ENCODE measurements at regions not wholly inside any gene's neighbourhood (a gene's known extent, or its start where the extent isn't known, plus 50 kb on each side); places are given as distances from the start of the nearest gene placed in this dataset.
A peak's percentile ranks its signal among the peaks of the same experiment; 100 is the strongest.
"Not testable (repeated sequence)": the region's sequence is repeated elsewhere in the genome, so short reads cannot be mapped to it uniquely, and the experiment has no call there.

GRCh38 chr16:18190179-18190578 is 146.4 kb downstream of the NPIPA8 start:
- not testable (repeated sequence) for ATAC-seq (ENCODE audit: low read depth)

GRCh38 chr16:18184755-18185154 is 151.8 kb downstream of the NPIPA8 start:
- H3K9me3 Mint-ChIP-seq; H3K27ac Mint-ChIP-seq; H3K27me3 Mint-ChIP-seq; H3K4me3 Mint-ChIP-seq; H3K36me3 Mint-ChIP-seq; H3K4me1 Mint-ChIP-seq; ATAC-seq (ENCODE audit: low read depth); DNase-seq (ENCODE audit: low spot score in 2 of 2): not testable (repeated sequence)

More at GRCh38 chr16:18190179-18190578, 146.4 kb downstream of the NPIPA8 start:
- not testable (repeated sequence) for H3K4me3 Mint-ChIP-seq; H3K27ac Mint-ChIP-seq; H3K4me1 Mint-ChIP-seq; H3K27me3 Mint-ChIP-seq; DNase-seq (ENCODE audit: low spot score in 2 of 2); H3K36me3 Mint-ChIP-seq; H3K9me3 Mint-ChIP-seq

GRCh38 chr16:18181028-18181427 is 155.5 kb downstream of the NPIPA8 start:
- not testable (repeated sequence) for ATAC-seq (ENCODE audit: low read depth); H3K4me3 Mint-ChIP-seq

GRCh38 chr16:18173945-18174497 is 162.5 kb downstream of the NPIPA8 start:
- H3K36me3 Mint-ChIP-seq; H3K27ac Mint-ChIP-seq; H3K4me3 Mint-ChIP-seq; H3K27me3 Mint-ChIP-seq; H3K4me1 Mint-ChIP-seq; DNase-seq (ENCODE audit: low spot score in 2 of 2); ATAC-seq (ENCODE audit: low read depth); H3K9me3 Mint-ChIP-seq: not testable (repeated sequence)

More at GRCh38 chr16:18181028-18181427, 155.5 kb downstream of the NPIPA8 start:
- not testable (repeated sequence) for H3K36me3 Mint-ChIP-seq; H3K9me3 Mint-ChIP-seq; H3K27me3 Mint-ChIP-seq; H3K4me1 Mint-ChIP-seq; DNase-seq (ENCODE audit: low spot score in 2 of 2); H3K27ac Mint-ChIP-seq

- ATAC-seq (ENCODE audit: low read depth); H3K27me3 Mint-ChIP-seq; H3K27ac Mint-ChIP-seq; H3K4me1 Mint-ChIP-seq; H3K9me3 Mint-ChIP-seq; H3K36me3 Mint-ChIP-seq; H3K4me3 Mint-ChIP-seq; DNase-seq (ENCODE audit: low spot score in 2 of 2): not testable (repeated sequence)
These were observed 174.2 kb downstream of the NPIPA8 start for GRCh38 chr16:18162293-18162692.

GRCh38 chr16:18161224-18161623 is 175.3 kb downstream of the NPIPA8 start:
- not testable (repeated sequence) for H3K4me3 Mint-ChIP-seq; ATAC-seq (ENCODE audit: low read depth); DNase-seq (ENCODE audit: low spot score in 2 of 2); H3K4me1 Mint-ChIP-seq; H3K36me3 Mint-ChIP-seq; H3K9me3 Mint-ChIP-seq; H3K27ac Mint-ChIP-seq; H3K27me3 Mint-ChIP-seq

- not testable (repeated sequence) for H3K4me3 Mint-ChIP-seq; DNase-seq (ENCODE audit: low spot score in 2 of 2); H3K27me3 Mint-ChIP-seq; H3K36me3 Mint-ChIP-seq; H3K27ac Mint-ChIP-seq; H3K9me3 Mint-ChIP-seq; H3K4me1 Mint-ChIP-seq; ATAC-seq (ENCODE audit: low read depth)
These were observed 177.4 kb downstream of the NPIPA8 start for GRCh38 chr16:18159185-18159584.

GRCh38 chr16:18157854-18158253 is 178.7 kb downstream of the NPIPA8 start:
- not testable (repeated sequence) for H3K27ac Mint-ChIP-seq; H3K36me3 Mint-ChIP-seq; ATAC-seq (ENCODE audit: low read depth); H3K9me3 Mint-ChIP-seq; H3K4me3 Mint-ChIP-seq; H3K27me3 Mint-ChIP-seq; H3K4me1 Mint-ChIP-seq; DNase-seq (ENCODE audit: low spot score in 2 of 2)

- not testable (repeated sequence) for H3K27ac Mint-ChIP-seq; ATAC-seq (ENCODE audit: low read depth); H3K36me3 Mint-ChIP-seq; DNase-seq (ENCODE audit: low spot score in 2 of 2); H3K9me3 Mint-ChIP-seq; H3K27me3 Mint-ChIP-seq; H3K4me3 Mint-ChIP-seq; H3K4me1 Mint-ChIP-seq
These were observed 183.7 kb downstream of the NPIPA8 start for GRCh38 chr16:18152832-18153231.

GRCh38 chr16:18148132-18148531 is 188.4 kb downstream of the NPIPA8 start:
- not testable (repeated sequence) for H3K9me3 Mint-ChIP-seq; H3K4me3 Mint-ChIP-seq; DNase-seq (ENCODE audit: low spot score in 2 of 2); H3K27me3 Mint-ChIP-seq; H3K27ac Mint-ChIP-seq; H3K36me3 Mint-ChIP-seq; H3K4me1 Mint-ChIP-seq; ATAC-seq (ENCODE audit: low read depth)

GRCh38 chr16:18146601-18147142 is 189.9 kb downstream of the NPIPA8 start:
- not testable (repeated sequence) for DNase-seq (ENCODE audit: low spot score in 2 of 2); H3K27me3 Mint-ChIP-seq; ATAC-seq (ENCODE audit: low read depth); H3K9me3 Mint-ChIP-seq; H3K27ac Mint-ChIP-seq; H3K4me1 Mint-ChIP-seq; H3K4me3 Mint-ChIP-seq; H3K36me3 Mint-ChIP-seq

- ATAC-seq (ENCODE audit: low read depth); H3K9me3 Mint-ChIP-seq; H3K36me3 Mint-ChIP-seq; DNase-seq (ENCODE audit: low spot score in 2 of 2); H3K27ac Mint-ChIP-seq; H3K4me1 Mint-ChIP-seq; H3K27me3 Mint-ChIP-seq; H3K4me3 Mint-ChIP-seq: not testable (repeated sequence)
These were observed 194.5 kb downstream of the NPIPA8 start for GRCh38 chr16:18142066-18142465.

- not testable (repeated sequence) for H3K4me1 Mint-ChIP-seq; ATAC-seq (ENCODE audit: low read depth); H3K9me3 Mint-ChIP-seq; H3K27me3 Mint-ChIP-seq; H3K27ac Mint-ChIP-seq; H3K4me3 Mint-ChIP-seq; DNase-seq (ENCODE audit: low spot score in 2 of 2); H3K36me3 Mint-ChIP-seq
These were observed 200.2 kb downstream of the NPIPA8 start for GRCh38 chr16:18136288-18136687.

- not testable (repeated sequence) for H3K27ac Mint-ChIP-seq; H3K9me3 Mint-ChIP-seq; H3K27me3 Mint-ChIP-seq; DNase-seq (ENCODE audit: low spot score in 2 of 2); H3K36me3 Mint-ChIP-seq; H3K4me1 Mint-ChIP-seq; H3K4me3 Mint-ChIP-seq
- peak; percentile 39 for ATAC-seq (ENCODE audit: low read depth)
These were observed 201.5 kb downstream of the NPIPA8 start for GRCh38 chr16:18135024-18135423.

GRCh38 chr16:18131587-18131986 is 204.9 kb downstream of the NPIPA8 start:
- not testable (repeated sequence) for DNase-seq (ENCODE audit: low spot score in 2 of 2); H3K4me3 Mint-ChIP-seq; H3K27ac Mint-ChIP-seq; H3K9me3 Mint-ChIP-seq; H3K27me3 Mint-ChIP-seq; H3K36me3 Mint-ChIP-seq; H3K4me1 Mint-ChIP-seq
- peak; percentile 60 for ATAC-seq (ENCODE audit: low read depth)

All from memory B cell (primary cell).